H9 (cell line): ENCODE measurements at regions not wholly inside any gene's neighbourhood (a gene's known extent, or its start where the extent isn't known, plus 50 kb on each side); places are given as distances from the start of the nearest gene placed in this dataset.
"Not testable (repeated sequence)": the region's sequence is repeated elsewhere in the genome, so short reads cannot be mapped to it uniquely, and the experiment has no call there.

Source experiments
- DNase-seq: peaks from one replicate; pipeline ENCODE4 v3.0.0-alpha.2; 2017
- H2AFZ ChIP-seq: one replicate; pipeline ENCODE4 v1.6.1; 2013; ENCODE audit warnings: mild to moderate bottlenecking, low read length, control low read depth, moderate library complexity
- H2AK5ac ChIP-seq: 2 replicates; pipeline ENCODE4 v1.6.1; 2013; ENCODE audit warnings: low read length, control low read depth, mixed read lengths; ENCODE audit not compliant: insufficient read length
- H2BK120ac ChIP-seq: one replicate; pipeline ENCODE4 v1.6.1; 2013; ENCODE audit warnings: low read depth, mild to moderate bottlenecking, low read length, control low read depth, inconsistent platforms; ENCODE audit not compliant: poor library complexity, severe bottlenecking
- H2BK12ac ChIP-seq: 2 replicates; pipeline ENCODE4 v1.6.1; 2013; ENCODE audit warnings: low read length, control low read depth, mixed read lengths, low read depth; ENCODE audit not compliant: insufficient read length
- H2BK15ac ChIP-seq: 2 replicates; pipeline ENCODE4 v1.6.1; 2013; ENCODE audit warnings: low read depth, low read length, control low read depth
- H2BK20ac ChIP-seq: one replicate; pipeline ENCODE4 v1.6.1; 2013; ENCODE audit warnings: low read depth, mild to moderate bottlenecking, low read length, control low read depth, inconsistent platforms; ENCODE audit not compliant: poor library complexity, severe bottlenecking
- H2BK5ac ChIP-seq: 2 replicates; pipeline ENCODE4 v1.6.1; 2013; ENCODE audit warnings: low read length, control low read depth, mixed read lengths; ENCODE audit not compliant: insufficient read length
- H3K14ac ChIP-seq: 2 replicates; pipeline ENCODE4 v1.6.1; 2013; ENCODE audit warnings: low read length, control low read depth; ENCODE audit not compliant: insufficient read depth
- H3K18ac ChIP-seq: 2 replicates; pipeline ENCODE4 v1.6.1; 2013; ENCODE audit warnings: low read depth, mild to moderate bottlenecking, mixed read lengths, low read length, control low read depth; ENCODE audit not compliant: insufficient read length
- H3K23ac ChIP-seq: 2 replicates; pipeline ENCODE4 v1.6.1; 2013; ENCODE audit warnings: low read length, control low read depth, mixed read lengths, low read depth; ENCODE audit not compliant: insufficient read length
- H3K23me2 ChIP-seq: 2 replicates; pipeline ENCODE4 v1.6.1; 2013; ENCODE audit warnings: low read depth, mild to moderate bottlenecking, mixed read lengths, low read length, control low read depth; ENCODE audit not compliant: insufficient read length, poor library complexity, severe bottlenecking
- H3K27ac ChIP-seq: 2 replicates; pipeline ENCODE4 v1.5.1; 2013; ENCODE audit warnings: low read length, control low read depth, mixed read lengths, low read depth; ENCODE audit not compliant: insufficient read length
- H3K27me3 ChIP-seq: 2 replicates; pipeline ENCODE4 v1.6.1; 2013; ENCODE audit warnings: low read length, control low read depth, inconsistent platforms; ENCODE audit not compliant: insufficient read depth
- H3K4ac ChIP-seq: 2 replicates; pipeline ENCODE4 v1.6.1; 2013; ENCODE audit warnings: low read depth, mild to moderate bottlenecking, control low read depth, inconsistent platforms, low read length, moderate library complexity
- H3K4me1 ChIP-seq: 2 replicates; pipeline ENCODE4 v1.6.1; 2013; ENCODE audit warnings: low read length, control low read depth, inconsistent platforms; ENCODE audit not compliant: insufficient read depth
- H3K4me2 ChIP-seq: 2 replicates; pipeline ENCODE4 v1.6.1; 2013; ENCODE audit warnings: low read length, control low read depth, mixed read lengths; ENCODE audit not compliant: insufficient read length, insufficient read depth
- H3K56ac ChIP-seq: 2 replicates; pipeline ENCODE4 v1.6.1; 2013; ENCODE audit warnings: low read depth, mild to moderate bottlenecking, mixed read lengths, low read length, control low read depth; ENCODE audit not compliant: insufficient read length
- H3K79me1 ChIP-seq: 2 replicates; pipeline ENCODE4 v1.6.1; 2013; ENCODE audit warnings: low read depth, mild to moderate bottlenecking, moderate library complexity, low read length, control low read depth, inconsistent platforms; ENCODE audit not compliant: insufficient read depth, poor library complexity, severe bottlenecking
- H3K79me2 ChIP-seq: 2 replicates; pipeline ENCODE4 v1.6.1; 2013; ENCODE audit warnings: low read length, control low read depth, inconsistent platforms; ENCODE audit not compliant: insufficient read depth
- H3K9ac ChIP-seq: 2 replicates; pipeline ENCODE4 v1.6.1; 2013; ENCODE audit warnings: low read length, control low read depth, mixed read lengths; ENCODE audit not compliant: insufficient read length; ENCODE audit errors: extremely low read depth
- H3K9me3 ChIP-seq: one replicate; pipeline ENCODE4 v1.6.1; 2013; ENCODE audit warnings: low read depth, low read length, inconsistent platforms; ENCODE audit not compliant: control insufficient read depth
- H3T11ph ChIP-seq: one replicate; pipeline ENCODE4 v1.6.1; 2013; ENCODE audit warnings: mild to moderate bottlenecking, low read length, control low read depth, inconsistent platforms
- H4K20me1 ChIP-seq: one replicate; pipeline ENCODE4 v1.6.1; 2013; ENCODE audit not compliant: control insufficient read depth, insufficient read length, insufficient read depth
- H4K5ac ChIP-seq: 2 replicates; pipeline ENCODE4 v1.6.1; 2013; ENCODE audit warnings: low read depth, mild to moderate bottlenecking, mixed read lengths, low read length, control low read depth; ENCODE audit not compliant: insufficient read length
- H4K8ac ChIP-seq: replicated peaks from 2 replicates; pipeline ENCODE4 v1.6.1; 2013; ENCODE audit warnings: low read length, control low read depth, mixed read lengths, low read depth; ENCODE audit not compliant: insufficient read length
- H4K91ac ChIP-seq: 2 replicates; pipeline ENCODE4 v1.6.1; 2013; ENCODE audit warnings: low read depth, mild to moderate bottlenecking, moderate library complexity, mixed read lengths, low read length, control low read depth; ENCODE audit not compliant: insufficient read length
- H3K27ac Mint-ChIP-seq, 3 experiments: 2 replicates in 2 of 3; 3 replicates in 1 of 3; pipeline ENCODE4 v1.8.0; 2020 to 2021; ENCODE audit warnings: mixed read lengths in 3 of 3, mild to moderate bottlenecking in 1 of 3, moderate library complexity in 1 of 3
- H3K27me3 Mint-ChIP-seq: 2 replicates; pipeline ENCODE4 v1.8.0; 2021; ENCODE audit warnings: low read depth, mild to moderate bottlenecking, moderate library complexity, mixed read lengths
- H3K36me3 Mint-ChIP-seq, 3 experiments: 2 replicates in 2 of 3; 3 replicates in 1 of 3; pipeline ENCODE4 v1.8.0; 2020 to 2021; ENCODE audit warnings: low read depth in 3 of 3, mixed read lengths in 3 of 3; ENCODE audit not compliant: insufficient read depth in 1 of 3
- H3K4me1 Mint-ChIP-seq, 2 experiments: 2 replicates each; pipeline ENCODE4 v1.8.0; 2020; ENCODE audit warnings: mixed read lengths in 2 of 2
- H3K4me3 Mint-ChIP-seq, 2 experiments: 2 replicates in 1 of 2; 3 replicates in 1 of 2; pipeline ENCODE4 v1.8.0; 2020 to 2021; ENCODE audit warnings: mild to moderate bottlenecking in 2 of 2, mixed read lengths in 2 of 2, moderate library complexity in 1 of 2
- H3K9me3 Mint-ChIP-seq, 2 experiments: 2 replicates in 1 of 2; 3 replicates in 1 of 2; pipeline ENCODE4 v1.8.0; 2020; ENCODE audit warnings: mild to moderate bottlenecking in 2 of 2, mixed read lengths in 2 of 2, moderate library complexity in 1 of 2
- CTCF ChIP-seq: fragments of 200-600 bp; sonication (generic); conservative IDR thresholded peaks from 3 replicates; pipeline ENCODE4 v1.8.0; 2021; ENCODE audit warnings: antibody characterized with exemption, mild to moderate bottlenecking
- WGBS: extraction: QIAGEN DNeasy Blood & Tissue Kit; methylation state at CpG from one replicate; pipeline ENCODE4 v1.1.7; 2013; ENCODE audit warnings: missing lambda C conversion rate, low lambda C conversion rate, mixed read lengths; ENCODE audit not compliant: insufficient read length; ENCODE audit errors: extremely low coverage; 5-methylcytosine and 5-hydroxymethylcytosine counted together

GRCh38 chr15:77877869-77878577 is 199.5 kb downstream of the TBC1D2B start:
- H4K5ac ChIP-seq: no peak overlapping the region
- H4K91ac ChIP-seq: no peak overlapping the region
- H3K23me2 ChIP-seq: no peaks in the 10 kb centered on the region
- H3K27me3 Mint-ChIP-seq: peaks cover 2% of the 10 kb centered on the region
- no peak overlapping the region for H3K4ac ChIP-seq
- no peak overlapping the region for H3K9ac ChIP-seq
- WGBS: no CpG with 5 or more reads among the region's 5 CpGs
- H3K18ac ChIP-seq: no peak overlapping the region
- H2AK5ac ChIP-seq: no peak overlapping the region
- no peaks in the 10 kb centered on the region for H3K9me3 Mint-ChIP-seq
- no peaks in the 10 kb centered on the region for H4K20me1 ChIP-seq
- no peaks in the 10 kb centered on the region for H3K27me3 ChIP-seq
- H3K4me1 Mint-ChIP-seq: no peaks in the 10 kb centered on the region
- no peak for TF ChIP-seq CTCF
- no peak overlapping the region for H3K4me2 ChIP-seq
- H3T11ph ChIP-seq: no peak overlapping the region
- DNase-seq: no peak
- H2BK15ac ChIP-seq: no peak overlapping the region
- no peak overlapping the region for H3K27ac Mint-ChIP-seq
- H4K8ac ChIP-seq: no peak overlapping the region
- H3K23ac ChIP-seq: no peak overlapping the region
- no peaks in the 10 kb centered on the region for H3K36me3 Mint-ChIP-seq
- H3K79me2 ChIP-seq: no peaks in the 10 kb centered on the region
- no peak overlapping the region for H3K56ac ChIP-seq
- no peak overlapping the region for H3K27ac ChIP-seq
- H2BK20ac ChIP-seq: no peak overlapping the region
- no peak overlapping the region for H2BK5ac ChIP-seq
- H2BK120ac ChIP-seq: no peak overlapping the region
- H3K14ac ChIP-seq: no peak overlapping the region; the same call in 1 of the 2 replicates
- no peaks in the 10 kb centered on the region for H3K79me1 ChIP-seq
- no peak overlapping the region; a peak in 1 of 5 replicates for H3K4me3 Mint-ChIP-seq
- H2AFZ ChIP-seq: no peak overlapping the region
- H3K4me1 ChIP-seq: no peaks in the 10 kb centered on the region
- H3K9me3 ChIP-seq: no peaks in the 10 kb centered on the region
- no peak overlapping the region for H2BK12ac ChIP-seq

GRCh38 chr15:77876107-77876820 is 201.2 kb downstream of the TBC1D2B start:
- not testable (repeated sequence) for H3K27ac ChIP-seq, H3K27me3 ChIP-seq, H3K56ac ChIP-seq, H3K14ac ChIP-seq, H2BK20ac ChIP-seq, H3K79me1 ChIP-seq, H3K23ac ChIP-seq, H4K20me1 ChIP-seq, H3K4me3 Mint-ChIP-seq, H3K4ac ChIP-seq, H3K4me1 ChIP-seq, H3K4me2 ChIP-seq, H2BK15ac ChIP-seq, H3K27me3 Mint-ChIP-seq, H2BK5ac ChIP-seq, H2AK5ac ChIP-seq, H3T11ph ChIP-seq, H3K23me2 ChIP-seq, H3K36me3 Mint-ChIP-seq, H3K27ac Mint-ChIP-seq, H2BK12ac ChIP-seq, H3K9me3 ChIP-seq, H2BK120ac ChIP-seq, H3K18ac ChIP-seq, H3K79me2 ChIP-seq, H3K4me1 Mint-ChIP-seq, H4K5ac ChIP-seq, H3K9me3 Mint-ChIP-seq, H2AFZ ChIP-seq, H4K8ac ChIP-seq, DNase-seq, H3K9ac ChIP-seq, H4K91ac ChIP-seq
- no CpG with 5 or more reads among the region's 9 CpGs for WGBS
